IMR-90 (cell line): ENCODE measurements at regions not wholly inside any gene's neighbourhood (a gene's known extent, or its start where the extent isn't known, plus 50 kb on each side); places are given as distances from the start of the nearest gene placed in this dataset.

Experiments
- ATAC-seq: fragments of 200-7000 bp; cut with Tn5 transposase; 2 replicates; pipeline ENCODE4 v1.9.1; 2020; ENCODE audit warnings: low read depth, mild to moderate bottlenecking, moderate library complexity
- BruUV-seq: library from RNA; stranded (reverse); fragments of 400-500 nt; replicated peaks from 2 replicates; lab custom pipeline; 2021; lab: Mats Ljungman, UMichigan
- CTCF ChIA-PET: fragments of 300-600 bp; formaldehyde crosslinking; extraction: SDS; loops from one replicate; lab custom pipeline; 2021; ENCODE audit warnings: antibody characterized with exemption; lab: Yijun Ruan, JAX
- POLR2A ChIA-PET: fragments of 300-600 bp; sonication (Branson Sonifier 250); formaldehyde crosslinking; loops from one replicate; lab custom pipeline; 2022; ENCODE audit warnings: antibody characterized with exemption; ENCODE audit not compliant: unreplicated experiment; lab: Charles Lee
- DNase-seq: peaks from one replicate; pipeline ENCODE4 v3.0.0; 2013
- H2AFZ ChIP-seq: replicated peaks from 2 replicates; pipeline ENCODE3; 2013; ENCODE audit warnings: low read length, mild to moderate bottlenecking; ENCODE audit not compliant: poor library complexity
- H2AK5ac ChIP-seq: 2 replicates; pipeline ENCODE4 v1.6.1; 2013; ENCODE audit warnings: low read depth, low read length, inconsistent platforms
- H2AK9ac ChIP-seq: replicated peaks from 2 replicates; pipeline ENCODE3; 2013; ENCODE audit warnings: mild to moderate bottlenecking, low read depth, low read length, moderate library complexity; ENCODE audit not compliant: poor library complexity
- H2BK120ac ChIP-seq: 2 replicates; pipeline ENCODE4 v1.6.1; 2013; ENCODE audit warnings: low read depth, low read length, inconsistent platforms
- H2BK15ac ChIP-seq: 3 replicates; pipeline ENCODE4 v1.6.1; 2013; ENCODE audit warnings: low read depth, low read length, inconsistent platforms
- H2BK20ac ChIP-seq: 2 replicates; pipeline ENCODE4 v1.6.1; 2013; ENCODE audit warnings: low read depth, mild to moderate bottlenecking, inconsistent platforms, low read length, moderate library complexity
- H2BK5ac ChIP-seq: 2 replicates; pipeline ENCODE4 v1.6.1; 2013; ENCODE audit warnings: mild to moderate bottlenecking, low read depth, low read length, inconsistent platforms; ENCODE audit not compliant: poor library complexity, severe bottlenecking
- H3K14ac ChIP-seq: replicated peaks from 2 replicates; pipeline ENCODE4 v1.6.1; 2013; ENCODE audit warnings: low read depth, low read length, inconsistent platforms
- H3K18ac ChIP-seq: 2 replicates; pipeline ENCODE4 v1.6.1; 2013; ENCODE audit warnings: low read depth, low read length, control low read depth
- H3K23ac ChIP-seq: 2 replicates; pipeline ENCODE4 v1.6.1; 2013; ENCODE audit warnings: low read depth, low read length, inconsistent platforms
- H3K27ac ChIP-seq: 2 replicates; pipeline ENCODE4 v1.5.1; 2013; ENCODE audit warnings: mild to moderate bottlenecking, control low read depth, low read length; ENCODE audit not compliant: insufficient read depth
- H3K27me3 ChIP-seq: 2 replicates; pipeline ENCODE4 v1.6.1; 2013; ENCODE audit warnings: low read length; ENCODE audit not compliant: control insufficient read depth, insufficient read depth
- H3K36me3 ChIP-seq: 2 replicates; pipeline ENCODE4 v1.6.1; 2013; ENCODE audit warnings: low read length, mixed read lengths; ENCODE audit not compliant: control insufficient read depth, insufficient read depth
- H3K4ac ChIP-seq: 2 replicates; pipeline ENCODE4 v1.6.1; 2013; ENCODE audit warnings: low read depth, low read length, inconsistent platforms
- H3K4me1 ChIP-seq: 2 replicates; pipeline ENCODE4 v1.6.1; 2013; ENCODE audit warnings: low read length, mixed read lengths; ENCODE audit not compliant: control insufficient read depth, insufficient read depth
- H3K4me2 ChIP-seq: 2 replicates; pipeline ENCODE4 v1.6.1; 2013; ENCODE audit warnings: low read depth, mild to moderate bottlenecking, control low read depth, low read length, moderate library complexity
- H3K4me3 ChIP-seq: 2 replicates; pipeline ENCODE4 v1.5.1; 2013; ENCODE audit warnings: low read depth, mild to moderate bottlenecking, control low read depth, low read length, moderate library complexity; ENCODE audit not compliant: insufficient read depth
- H3K56ac ChIP-seq: 2 replicates; pipeline ENCODE4 v1.6.1; 2013; ENCODE audit warnings: low read length, inconsistent platforms; ENCODE audit not compliant: insufficient read depth; ENCODE audit errors: extremely low read depth
- H3K79me1 ChIP-seq, 2 experiments: 2 replicates each; pipeline ENCODE4 v1.6.1; 2013; ENCODE audit warnings: low read length in 2 of 2, inconsistent platforms in 1 of 2, low read depth in 1 of 2
- H3K9ac ChIP-seq: 2 replicates; pipeline ENCODE4 v1.6.1; 2013; ENCODE audit warnings: low read depth, low read length, control low read depth
- H3K9me1 ChIP-seq: 2 replicates; pipeline ENCODE4 v1.6.1; 2013; ENCODE audit warnings: low read length, inconsistent platforms; ENCODE audit not compliant: insufficient read depth
- H3K9me3 ChIP-seq: 2 replicates; pipeline ENCODE4 v1.6.1; 2013; ENCODE audit warnings: low read length; ENCODE audit not compliant: control insufficient read depth, insufficient read depth
- H4K20me1 ChIP-seq: 2 replicates; pipeline ENCODE4 v1.6.1; 2013; ENCODE audit warnings: low read length, inconsistent platforms; ENCODE audit not compliant: insufficient read depth
- H4K5ac ChIP-seq: 2 replicates; pipeline ENCODE4 v1.6.1; 2013; ENCODE audit warnings: mild to moderate bottlenecking, low read depth, low read length, control low read depth
- H4K8ac ChIP-seq, 2 experiments: 2 replicates each; pipeline ENCODE4 v1.6.1; 2013; ENCODE audit warnings: low read depth in 2 of 2, low read length in 2 of 2, control low read depth in 1 of 2, inconsistent platforms in 1 of 2
- H4K91ac ChIP-seq: 2 replicates; pipeline ENCODE4 v1.6.1; 2013; ENCODE audit warnings: low read depth, low read length, inconsistent platforms; ENCODE audit not compliant: insufficient read depth
- BHLHE40 ChIP-seq: fragments of 150-350 bp; IDR thresholded peaks from 2 replicates; pipeline ENCODE4 v1.6.1; 2016; ENCODE audit warnings: mild to moderate bottlenecking, low read depth, low read length
- CEBPB ChIP-seq: IDR thresholded peaks from 2 replicates; pipeline ENCODE4 v1.6.1; 2012; ENCODE audit warnings: low read depth, low read length, improper control_type of control experiment
- CHD1 ChIP-seq: IDR thresholded peaks from 2 replicates; pipeline ENCODE4 v1.6.1; 2012; ENCODE audit warnings: low read depth, low read length, improper control_type of control experiment
- ELK1 ChIP-seq: fragments of 150-350 bp; IDR thresholded peaks from 2 replicates; pipeline ENCODE4 v1.6.1; 2016; ENCODE audit warnings: low read depth, mild to moderate bottlenecking, low read length, moderate library complexity, borderline replicate concordance
- FOS ChIP-seq: fragments of 150-350 bp; IDR thresholded peaks from 2 replicates; pipeline ENCODE4 v1.6.1; 2016; ENCODE audit warnings: low read depth, low read length
- MAFK ChIP-seq: IDR thresholded peaks from 2 replicates; pipeline ENCODE4 v1.6.1; 2012; ENCODE audit warnings: low read depth, low read length, improper control_type of control experiment
- MXI1 ChIP-seq: IDR thresholded peaks from 2 replicates; pipeline ENCODE4 v1.6.1; 2012; ENCODE audit warnings: low read depth, mild to moderate bottlenecking, low read length, moderate library complexity, borderline replicate concordance
- NFE2L2 ChIP-seq: fragments of 150-350 bp; IDR thresholded peaks from 2 replicates; pipeline ENCODE4 v1.6.1; 2016; ENCODE audit warnings: low read depth, mild to moderate bottlenecking, low read length
- POLR2A ChIP-seq: IDR thresholded peaks from 2 replicates; pipeline ENCODE4 v1.6.1; 2012; ENCODE audit warnings: mild to moderate bottlenecking, low read depth, low read length
- RCOR1 ChIP-seq: IDR thresholded peaks from 2 replicates; pipeline ENCODE4 v1.6.1; 2012; ENCODE audit warnings: mild to moderate bottlenecking, low read length, improper control_type of control experiment; ENCODE audit not compliant: insufficient replicate concordance
- SMC3 ChIP-seq: fragments of 150-350 bp; IDR thresholded peaks from 2 replicates; pipeline ENCODE4 v1.6.1; 2016; ENCODE audit warnings: low read depth, mild to moderate bottlenecking, antibody characterized with exemption, low read length, moderate library complexity
- USF2 ChIP-seq: fragments of 150-350 bp; IDR thresholded peaks from 2 replicates; pipeline ENCODE4 v1.6.1; 2017; ENCODE audit warnings: mild to moderate bottlenecking, antibody characterized with exemption, low read length, low read depth
- WGBS, 2 experiments: methylation state at CpG; one replicate each; pipeline versions ENCODE4 v1.1.5 to v1.1.7; 2013; ENCODE audit warnings: missing lambda C conversion rate in 2 of 2; ENCODE audit not compliant: insufficient read length in 1 of 2; ENCODE audit errors: extremely low coverage in 2 of 2; 5-methylcytosine and 5-hydroxymethylcytosine counted together
- dilution Hi-C: fragments of 300-500 bp; cut with HindIII; formaldehyde crosslinking; loops from one replicate; pipeline ENCODE4 v1.14.3; 2018; ENCODE audit warnings: low sequenced_read_pairs; ENCODE audit not compliant: unreplicated experiment
- in situ Hi-C: fragments of 300-500 bp; cut with MboI; formaldehyde crosslinking; loops from 3 replicates; pipeline ENCODE4 v1.14.3; 2019; ENCODE audit warnings: low sequenced_read_pairs, inconsistent platforms, mixed read lengths
- intact Hi-C: fragments of 100-400 bp; cut with micrococcal nuclease; formaldehyde crosslinking; loops from 2 replicates; pipeline ENCODE4 v1.10.0; 2022
- TF ChIP-seq, protein P1 (sequence below): conservative IDR thresholded peaks from 2 replicates; pipeline ENCODE4 v1.5.1; 2012; ENCODE audit warnings: mild to moderate bottlenecking, low read depth, low read length, improper control_type of control experiment

DNA sequence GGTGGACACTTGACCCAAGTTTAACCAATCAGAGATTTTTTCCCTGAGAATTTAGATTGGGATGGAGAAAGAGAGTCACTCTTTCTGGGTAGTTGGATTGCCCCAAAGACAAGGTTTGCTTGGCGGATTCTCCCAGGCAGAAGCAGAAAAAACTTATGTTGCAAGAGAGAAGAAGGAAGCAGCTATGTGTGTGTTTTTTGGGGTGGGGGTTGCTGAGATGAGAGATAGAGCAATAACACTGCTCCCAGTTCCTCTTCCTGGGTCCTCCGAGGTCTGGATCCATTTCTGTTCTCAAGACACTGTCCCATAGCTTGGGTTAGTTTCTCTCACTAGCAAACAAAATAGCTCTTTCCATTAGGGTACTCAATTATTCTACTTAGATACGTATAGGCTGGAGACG lies 222.1 kb downstream of the STIM2 start (continued):
- TF ChIP-seq FOS (no peak), SMC3 (no peak), CHD1 (no peak)

- H4K8ac ChIP-seq = no peak overlapping the region
- H3K36me3 ChIP-seq = no peaks in the 10 kb centered on the region
- H4K5ac ChIP-seq = no peak overlapping the region
- no peak overlapping the region for H4K91ac ChIP-seq
- H4K20me1 ChIP-seq = no peaks in the 10 kb centered on the region
- H2BK120ac ChIP-seq = no peak overlapping the region
- POLR2A ChIA-PET = interaction anchor here (0.7 kb wide), 1 partner anchor 1575 kb away, joined by 3 read pairs; no protein-coding TSS in a partner anchor
- no peaks in the 10 kb centered on the region for H3K4me1 ChIP-seq
- in situ Hi-C loops = no loop called here
- H3K4me2 ChIP-seq = peak overlapping the region; percentile 90
- no peak overlapping the region for H3K27ac ChIP-seq
- no peaks in the 10 kb centered on the region for H3K9me3 ChIP-seq
- H2BK15ac ChIP-seq = no peak overlapping the region
- no TSS peak for BruUV-seq
- no peak overlapping the region for H3K9ac ChIP-seq
- DNase-seq (peak; percentile 2), ATAC-seq (peak; percentile 62)
- CTCF ChIA-PET = no interaction called here
- H3K56ac ChIP-seq = no peak overlapping the region
- H2BK20ac ChIP-seq = no peak overlapping the region
- H3K14ac ChIP-seq = no peak overlapping the region
- H3K79me1 ChIP-seq = no peaks in the 10 kb centered on the region
- peak overlapping the region; percentile 25 for H2AFZ ChIP-seq
- dilution Hi-C loops = no loop called here
- H2AK9ac ChIP-seq = no peak overlapping the region
- H2AK5ac ChIP-seq = no peak overlapping the region
- peak overlapping the region; percentile 11; the same call in 1 of the 2 replicates for H3K4me3 ChIP-seq
- H3K18ac ChIP-seq = no peak overlapping the region
- H3K9me1 ChIP-seq = peaks cover 4% of the 10 kb centered on the region; the same call in 1 of the 2 replicates
- WGBS, 2 experiments = 6% methylated on average over 15 of the region's 33 CpGs; no CpG with 5 or more reads in 1 of the 2 experiments
- intact Hi-C loops = no loop called here
- no peak overlapping the region for H3K4ac ChIP-seq
- peaks cover 15% of the 10 kb centered on the region for H3K27me3 ChIP-seq
- no peak overlapping the region for H2BK5ac ChIP-seq
- H3K23ac ChIP-seq = no peak overlapping the region
- TF ChIP-seq POLR2A = no peak
- no peak for TF ChIP-seq MAFK
- TF ChIP-seq CHD1 = no peak
- TF ChIP-seq ELK1 = no peak
- no peak for TF ChIP-seq RCOR1
- no peak for TF ChIP-seq BHLHE40
- TF ChIP-seq SMC3 = no peak
- no peak for TF ChIP-seq CEBPB
- TF ChIP-seq, protein P1, sequence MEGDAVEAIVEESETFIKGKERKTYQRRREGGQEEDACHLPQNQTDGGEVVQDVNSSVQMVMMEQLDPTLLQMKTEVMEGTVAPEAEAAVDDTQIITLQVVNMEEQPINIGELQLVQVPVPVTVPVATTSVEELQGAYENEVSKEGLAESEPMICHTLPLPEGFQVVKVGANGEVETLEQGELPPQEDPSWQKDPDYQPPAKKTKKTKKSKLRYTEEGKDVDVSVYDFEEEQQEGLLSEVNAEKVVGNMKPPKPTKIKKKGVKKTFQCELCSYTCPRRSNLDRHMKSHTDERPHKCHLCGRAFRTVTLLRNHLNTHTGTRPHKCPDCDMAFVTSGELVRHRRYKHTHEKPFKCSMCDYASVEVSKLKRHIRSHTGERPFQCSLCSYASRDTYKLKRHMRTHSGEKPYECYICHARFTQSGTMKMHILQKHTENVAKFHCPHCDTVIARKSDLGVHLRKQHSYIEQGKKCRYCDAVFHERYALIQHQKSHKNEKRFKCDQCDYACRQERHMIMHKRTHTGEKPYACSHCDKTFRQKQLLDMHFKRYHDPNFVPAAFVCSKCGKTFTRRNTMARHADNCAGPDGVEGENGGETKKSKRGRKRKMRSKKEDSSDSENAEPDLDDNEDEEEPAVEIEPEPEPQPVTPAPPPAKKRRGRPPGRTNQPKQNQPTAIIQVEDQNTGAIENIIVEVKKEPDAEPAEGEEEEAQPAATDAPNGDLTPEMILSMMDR = peak; percentile 25; the same call in 1 of the 2 replicates
- no peak for TF ChIP-seq NFE2L2
- peak; percentile 80 for TF ChIP-seq USF2
- no peak for TF ChIP-seq FOS
- no peak for TF ChIP-seq MXI1
Observed at GRCh38 chr4:27084685-27085361, 224.2 kb downstream of the STIM2 start.
